ENCODE measurements at regions not wholly inside any gene's neighbourhood (a gene's known extent, or its start where the extent isn't known, plus 50 kb on each side); places are given as distances from the start of the nearest gene placed in this dataset.
A peak's percentile ranks its signal among the peaks of the same experiment; 100 is the strongest.

- no peak for DNase-seq
- no peaks in the 10 kb centered on the region for H3K36me3 ChIP-seq (ENCODE audit: control insufficient read depth in 1 of 2, insufficient read depth in 2 of 2, low read length in 2 of 2)
- no peak overlapping the region for H3K18ac ChIP-seq (ENCODE audit: low read length)
- no peaks in the 10 kb centered on the region for H3K79me2 ChIP-seq (ENCODE audit: control insufficient read depth, insufficient read depth, low read length, poor library complexity)
- H2BK120ac ChIP-seq (ENCODE audit: insufficient read depth, low read length, poor library complexity), result no peak overlapping the region
- H2AFZ ChIP-seq (ENCODE audit: insufficient read depth, low read length, poor library complexity), result no peak overlapping the region
- no peak overlapping the region for H4K8ac ChIP-seq (ENCODE audit: low read depth, low read length)
- H3K27ac ChIP-seq (ENCODE audit: low read depth, low read length), result no peak overlapping the region
- no peak overlapping the region for H2BK12ac ChIP-seq (ENCODE audit: low read length)
- no peak overlapping the region for H3K9ac ChIP-seq (ENCODE audit: low read length)
- no peak overlapping the region for H2BK5ac ChIP-seq (ENCODE audit: low read depth, low read length, poor library complexity)
- no peak overlapping the region for H4K91ac ChIP-seq (ENCODE audit: low read depth, low read length)
- H3K14ac ChIP-seq (ENCODE audit: low read length), result no peak overlapping the region
- H3K4me2 ChIP-seq (ENCODE audit: low read length), result no peak overlapping the region
- no peak overlapping the region for H3K4ac ChIP-seq (ENCODE audit: low read depth, low read length)
- no peak overlapping the region for H2AK5ac ChIP-seq (ENCODE audit: low read length)
- H3K23ac ChIP-seq (ENCODE audit: low read length), result no peak overlapping the region
- no peak overlapping the region for H3K4me3 ChIP-seq (ENCODE audit: low read depth, low read length)
- peaks cover 2% of the 10 kb centered on the region for H3K9me3 ChIP-seq (ENCODE audit: insufficient read depth, low read depth, low read length)
- H3K4me1 ChIP-seq (ENCODE audit: control insufficient read depth in 1 of 2, insufficient read depth in 2 of 2, low read length in 2 of 2), result no peaks in the 10 kb centered on the region
- WGBS (ENCODE audit: extremely low coverage, insufficient coverage, insufficient read length), result no CpG with 5 or more reads among the region's 3 CpGs
- no peak overlapping the region for H4K12ac ChIP-seq (ENCODE audit: low read depth, low read length)
- no peaks in the 10 kb centered on the region for H3K79me1 ChIP-seq (ENCODE audit: low read length)
- H3K27me3 ChIP-seq (ENCODE audit: insufficient read depth, low read length), result no peaks in the 10 kb centered on the region
These were observed 469.6 kb upstream of the PPP2R3A start for GRCh38 chr3:135495891-135496290.

- no CpG with 5 or more reads among the region's 5 CpGs for WGBS (ENCODE audit: extremely low coverage, insufficient coverage, insufficient read length)
- Histone ChIP-seq H3K4me3 (ENCODE audit: low read depth, low read length) (no peak overlapping the region), H3K4me2 (ENCODE audit: low read length) (no peak overlapping the region)
These were observed 467.5 kb upstream of the PPP2R3A start for GRCh38 chr3:135497979-135498378.

GRCh38 chr3:135499426-135499825, 466.1 kb upstream of the PPP2R3A start:
- Histone ChIP-seq H4K91ac (ENCODE audit: low read depth, low read length) (no peak overlapping the region), H3K14ac (ENCODE audit: low read length) (no peak overlapping the region), H3K27me3 (ENCODE audit: insufficient read depth, low read length) (no peaks in the 10 kb centered on the region), H3K4me2 (ENCODE audit: low read length) (no peak overlapping the region), H3K79me2 (ENCODE audit: control insufficient read depth, insufficient read depth, low read length, poor library complexity) (no peaks in the 10 kb centered on the region), H3K9me3 (ENCODE audit: insufficient read depth, low read depth, low read length) (peaks cover 2% of the 10 kb centered on the region), H4K8ac (ENCODE audit: low read depth, low read length) (no peak overlapping the region), H3K18ac (ENCODE audit: low read length) (no peak overlapping the region), H4K12ac (ENCODE audit: low read depth, low read length) (no peak overlapping the region), H3K4me1 (ENCODE audit: control insufficient read depth in 1 of 2, insufficient read depth in 2 of 2, low read length in 2 of 2) (no peaks in the 10 kb centered on the region), H3K4me3 (ENCODE audit: low read depth, low read length) (no peak overlapping the region), H3K79me1 (ENCODE audit: low read length) (no peaks in the 10 kb centered on the region), H2AK5ac (ENCODE audit: low read length) (no peak overlapping the region), H2AFZ (ENCODE audit: insufficient read depth, low read length, poor library complexity) (no peak overlapping the region), H3K4ac (ENCODE audit: low read depth, low read length) (no peak overlapping the region), H2BK120ac (ENCODE audit: insufficient read depth, low read length, poor library complexity) (no peak overlapping the region), H3K23ac (ENCODE audit: low read length) (no peak overlapping the region), H3K27ac (ENCODE audit: low read depth, low read length) (no peak overlapping the region), H3K36me3 (ENCODE audit: control insufficient read depth in 1 of 2, insufficient read depth in 2 of 2, low read length in 2 of 2) (no peaks in the 10 kb centered on the region), H2BK12ac (ENCODE audit: low read length) (no peak overlapping the region), H3K9ac (ENCODE audit: low read length) (no peak overlapping the region), H2BK5ac (ENCODE audit: low read depth, low read length, poor library complexity) (no peak overlapping the region)
- no CpG with 5 or more reads among the region's 2 CpGs for WGBS (ENCODE audit: extremely low coverage, insufficient coverage, insufficient read length)
- no peak for DNase-seq

More at GRCh38 chr3:135497979-135498378, 467.5 kb upstream of the PPP2R3A start:
- H3K9ac ChIP-seq (ENCODE audit: low read length), result no peak overlapping the region
- peak overlapping the region; percentile 78 for H3K23ac ChIP-seq (ENCODE audit: low read length)
- no peak overlapping the region for H3K27ac ChIP-seq (ENCODE audit: low read depth, low read length)
- no peak overlapping the region for H3K18ac ChIP-seq (ENCODE audit: low read length)
- H3K4me1 ChIP-seq (ENCODE audit: control insufficient read depth in 1 of 2, insufficient read depth in 2 of 2, low read length in 2 of 2), result no peaks in the 10 kb centered on the region
- no peaks in the 10 kb centered on the region for H3K36me3 ChIP-seq (ENCODE audit: control insufficient read depth in 1 of 2, insufficient read depth in 2 of 2, low read length in 2 of 2)
- H3K14ac ChIP-seq (ENCODE audit: low read length), result no peak overlapping the region
- H4K12ac ChIP-seq (ENCODE audit: low read depth, low read length), result no peak overlapping the region
- no peak for DNase-seq
- no peak overlapping the region for H2BK5ac ChIP-seq (ENCODE audit: low read depth, low read length, poor library complexity)
- no peak overlapping the region for H4K91ac ChIP-seq (ENCODE audit: low read depth, low read length)
- no peaks in the 10 kb centered on the region for H3K79me2 ChIP-seq (ENCODE audit: control insufficient read depth, insufficient read depth, low read length, poor library complexity)
- H3K4ac ChIP-seq (ENCODE audit: low read depth, low read length), result no peak overlapping the region
- H3K79me1 ChIP-seq (ENCODE audit: low read length), result no peaks in the 10 kb centered on the region
- H3K27me3 ChIP-seq (ENCODE audit: insufficient read depth, low read length), result no peaks in the 10 kb centered on the region
- no peak overlapping the region for H2BK120ac ChIP-seq (ENCODE audit: insufficient read depth, low read length, poor library complexity)
- H4K8ac ChIP-seq (ENCODE audit: low read depth, low read length), result no peak overlapping the region
- peaks cover 2% of the 10 kb centered on the region for H3K9me3 ChIP-seq (ENCODE audit: insufficient read depth, low read depth, low read length)
- no peak overlapping the region for H2AK5ac ChIP-seq (ENCODE audit: low read length)
- no peak overlapping the region for H2AFZ ChIP-seq (ENCODE audit: insufficient read depth, low read length, poor library complexity)
- H2BK12ac ChIP-seq (ENCODE audit: low read length), result no peak overlapping the region

GRCh38 chr3:135500034-135500433, 465.5 kb upstream of the PPP2R3A start:
- no peak overlapping the region for H3K27ac ChIP-seq (ENCODE audit: low read depth, low read length)
- WGBS (ENCODE audit: extremely low coverage, insufficient coverage, insufficient read length), result no CpG with 5 or more reads among the region's 3 CpGs
- no peak overlapping the region for H3K14ac ChIP-seq (ENCODE audit: low read length)
- no peak overlapping the region for H4K91ac ChIP-seq (ENCODE audit: low read depth, low read length)
- H3K4me3 ChIP-seq (ENCODE audit: low read depth, low read length), result no peak overlapping the region
- no peaks in the 10 kb centered on the region for H3K4me1 ChIP-seq (ENCODE audit: control insufficient read depth in 1 of 2, insufficient read depth in 2 of 2, low read length in 2 of 2)
- H3K36me3 ChIP-seq (ENCODE audit: control insufficient read depth in 1 of 2, insufficient read depth in 2 of 2, low read length in 2 of 2), result no peaks in the 10 kb centered on the region
- H2BK12ac ChIP-seq (ENCODE audit: low read length), result no peak overlapping the region
- no peak overlapping the region for H2AK5ac ChIP-seq (ENCODE audit: low read length)
- H2BK5ac ChIP-seq (ENCODE audit: low read depth, low read length, poor library complexity), result no peak overlapping the region
- H3K4ac ChIP-seq (ENCODE audit: low read depth, low read length), result no peak overlapping the region
- H3K9ac ChIP-seq (ENCODE audit: low read length), result no peak overlapping the region
- H2AFZ ChIP-seq (ENCODE audit: insufficient read depth, low read length, poor library complexity), result no peak overlapping the region
- H4K12ac ChIP-seq (ENCODE audit: low read depth, low read length), result no peak overlapping the region
- no peak overlapping the region for H4K8ac ChIP-seq (ENCODE audit: low read depth, low read length)
- DNase-seq, result no peak
- peaks cover 2% of the 10 kb centered on the region for H3K9me3 ChIP-seq (ENCODE audit: insufficient read depth, low read depth, low read length)
- H3K18ac ChIP-seq (ENCODE audit: low read length), result no peak overlapping the region
- H3K4me2 ChIP-seq (ENCODE audit: low read length), result no peak overlapping the region
- no peaks in the 10 kb centered on the region for H3K79me2 ChIP-seq (ENCODE audit: control insufficient read depth, insufficient read depth, low read length, poor library complexity)
- H3K23ac ChIP-seq (ENCODE audit: low read length), result no peak overlapping the region
- no peak overlapping the region for H2BK120ac ChIP-seq (ENCODE audit: insufficient read depth, low read length, poor library complexity)
- H3K27me3 ChIP-seq (ENCODE audit: insufficient read depth, low read length), result no peaks in the 10 kb centered on the region
- no peaks in the 10 kb centered on the region for H3K79me1 ChIP-seq (ENCODE audit: low read length)

Measured in trophoblast cell (in vitro differentiated cells and primary cell).